ENCODE measurements at regions not wholly inside any gene's neighbourhood (a gene's known extent, or its start where the extent isn't known, plus 50 kb on each side); places are given as distances from the start of the nearest gene placed in this dataset.

GRCh38 chr15:59896663-59897074 is 107.4 kb upstream of the FOXB1 start:
- intact Hi-C loops (cut with micrococcal nuclease), result no loop called here

GRCh38 chr15:59894835-59895234 is 109.3 kb upstream of the FOXB1 start:
- CTCF ChIA-PET, result no interaction called here
- no peak overlapping the region for H2AFZ ChIP-seq (ENCODE audit: low read depth, low read length, poor library complexity, severe bottlenecking)
- H3K4me3 ChIP-seq (replicated peaks in 1 of 2; ENCODE audit: low read depth in 1 of 2, low read length in 2 of 2), result no peak overlapping the region
- no peak for DNase-seq (ENCODE audit: low read depth, low spot score)
- no peak overlapping the region for H3K27ac ChIP-seq (ENCODE audit: low read depth, low read length)
- no TSS peak for BruUV-seq (replicated peaks)
- no peak overlapping the region for H3K9ac ChIP-seq (ENCODE audit: low read length)
- H3K36me3 ChIP-seq (ENCODE audit: control insufficient read depth in 1 of 2, insufficient read depth in 2 of 2, low read length in 2 of 2), result no peaks in the 10 kb centered on the region
- TF ChIP-seq RAD21 (IDR thresholded peaks at IDR 0.05; ENCODE audit: low read depth), result no peak
- no peak for TF ChIP-seq EZH2 (IDR thresholded peaks at IDR 0.05)
- no peak for TF ChIP-seq ELF1 (IDR thresholded peaks at IDR 0.05; ENCODE audit: borderline replicate concordance, low read depth)
- TF ChIP-seq TCF7L2 (IDR thresholded peaks at IDR 0.05; ENCODE audit: borderline replicate concordance, extremely low read depth, insufficient read depth, insufficient read length), result no peak
- no peak for TF ChIP-seq CBX3 (IDR thresholded peaks at IDR 0.05; ENCODE audit: low read depth)
- no peak for TF ChIP-seq CTCF (IDR thresholded peaks at IDR 0.05 in 2 of 3, conservative IDR thresholded peaks at IDR 0.05 in 1 of 3; ENCODE audit: borderline replicate concordance in 1 of 3, insufficient read depth in 1 of 3, low read depth in 2 of 3, low read length in 2 of 3)
- no peak for TF ChIP-seq EGR1 (IDR thresholded peaks at IDR 0.05; ENCODE audit: low read depth)
- TF ChIP-seq SRF (IDR thresholded peaks at IDR 0.05; ENCODE audit: low read depth), result no peak
- no peak for TF ChIP-seq JUND (IDR thresholded peaks at IDR 0.05)
- TF ChIP-seq FOSL1 (IDR thresholded peaks at IDR 0.05; ENCODE audit: low read depth), result no peak
- TF ChIP-seq YY1 (IDR thresholded peaks at IDR 0.05; ENCODE audit: extremely low read depth, insufficient replicate concordance, low read depth, low read length), result no peak
- TF ChIP-seq MAX (IDR thresholded peaks at IDR 0.05), result no peak
- no peak for TF ChIP-seq ZFX (IDR thresholded peaks at IDR 0.05)
- TF ChIP-seq CEBPB (IDR thresholded peaks at IDR 0.05; ENCODE audit: low read depth), result no peak
- TF ChIP-seq SIN3A (IDR thresholded peaks at IDR 0.05; ENCODE audit: low read depth), result no peak
- TF ChIP-seq ATF3 (IDR thresholded peaks at IDR 0.05), result no peak
- RAD21 ChIA-PET (ENCODE audit: low non-redundant PET in 1 of 2, low total read pairs in 2 of 2, uncharacterized antibody in 2 of 2, unreplicated experiment in 2 of 2), result no interaction called here
- no peak for ATAC-seq
- H3K4me2 ChIP-seq (ENCODE audit: low read length), result no peak overlapping the region
- H3K9me3 ChIP-seq (ENCODE audit: control insufficient read depth in 1 of 2, insufficient read depth in 1 of 2, low read depth in 1 of 2, low read length in 2 of 2), result no peaks in the 10 kb centered on the region
- POLR2A ChIA-PET, result no interaction called here
- no peaks in the 10 kb centered on the region for H3K79me2 ChIP-seq (ENCODE audit: insufficient read depth, low read length)
- no peaks in the 10 kb centered on the region for H4K20me1 ChIP-seq (ENCODE audit: insufficient read depth)
- intact Hi-C loops (cut with micrococcal nuclease), result no loop called here
- H3K27me3 ChIP-seq (ENCODE audit: insufficient read depth, low read length), result peaks cover 33% of the 10 kb centered on the region
- H3K9me2 ChIP-seq (ENCODE audit: insufficient read depth), result no peaks in the 10 kb centered on the region
- H3K4me1 ChIP-seq (ENCODE audit: control insufficient read depth in 1 of 2, insufficient read depth in 2 of 2, low read length in 2 of 2), result no peaks in the 10 kb centered on the region

More at GRCh38 chr15:59896663-59897074, 107.4 kb upstream of the FOXB1 start:
- Histone ChIP-seq H3K27ac (ENCODE audit: low read depth, low read length) (no peak overlapping the region), H4K20me1 (ENCODE audit: insufficient read depth) (no peaks in the 10 kb centered on the region), H3K9me3 (ENCODE audit: control insufficient read depth in 1 of 2, insufficient read depth in 1 of 2, low read depth in 1 of 2, low read length in 2 of 2) (no peaks in the 10 kb centered on the region), H3K9me2 (ENCODE audit: insufficient read depth) (no peaks in the 10 kb centered on the region), H3K27me3 (ENCODE audit: insufficient read depth, low read length) (peaks cover 25% of the 10 kb centered on the region), H3K4me2 (ENCODE audit: low read length) (no peak overlapping the region), H2AFZ (ENCODE audit: low read depth, low read length, poor library complexity, severe bottlenecking) (no peak overlapping the region), H3K4me1 (ENCODE audit: control insufficient read depth in 1 of 2, insufficient read depth in 2 of 2, low read length in 2 of 2) (no peaks in the 10 kb centered on the region), H3K79me2 (ENCODE audit: insufficient read depth, low read length) (no peaks in the 10 kb centered on the region), H3K9ac (ENCODE audit: low read length) (no peak overlapping the region), H3K36me3 (ENCODE audit: control insufficient read depth in 1 of 2, insufficient read depth in 2 of 2, low read length in 2 of 2) (no peaks in the 10 kb centered on the region), H3K4me3 (replicated peaks in 1 of 2; ENCODE audit: low read depth in 1 of 2, low read length in 2 of 2) (no peak overlapping the region)
- BruUV-seq (replicated peaks), result no TSS peak
- ChIA-PET RAD21 (ENCODE audit: low non-redundant PET in 1 of 2, low total read pairs in 2 of 2, uncharacterized antibody in 2 of 2, unreplicated experiment in 2 of 2) (no interaction called here), CTCF (no interaction called here), POLR2A (no interaction called here)
- TF ChIP-seq POLR2A (IDR thresholded peaks at IDR 0.05; ENCODE audit: borderline replicate concordance, extremely low read depth, insufficient read depth, insufficient read length), result no peak
- no peak for TF ChIP-seq TCF7L2 (IDR thresholded peaks at IDR 0.05; ENCODE audit: borderline replicate concordance, extremely low read depth, insufficient read depth, insufficient read length)
- TF ChIP-seq CEBPB (IDR thresholded peaks at IDR 0.05; ENCODE audit: low read depth), result no peak
- TF ChIP-seq FOSL1 (IDR thresholded peaks at IDR 0.05; ENCODE audit: low read depth), result no peak
- TF ChIP-seq POLR2AphosphoS5 (IDR thresholded peaks at IDR 0.05; ENCODE audit: low read depth, low read length), result no peak
- DNase-seq (ENCODE audit: low read depth, low spot score), result no peak
- ATAC-seq, result no peak

Data from HCT116 (cell line).